Uterus (tissue), 3 donors: ENCODE measurements at regions not wholly inside any gene's neighbourhood (a gene's known extent, or its start where the extent isn't known, plus 50 kb on each side); places are given as distances from the start of the nearest gene placed in this dataset.

ENCODE experiments used
- DNase-seq, 2 donors: peaks; one replicate each; pipeline ENCODE4 v3.0.0-alpha.2; 2019 to 2020
- H3K27ac ChIP-seq, 2 donors: fragments of 200-600 bp; sonication (generic); 1 replicate in 1 of 2; 2 replicates in 1 of 2; pipeline ENCODE4 v1.5.1; 2016 to 2018
- H3K27me3 ChIP-seq, 2 donors: fragments of 200-600 bp; sonication (generic); one replicate each; pipeline ENCODE4 v1.5.1; 2018 to 2019; ENCODE audit warnings: control low read depth in 1 of 2
- H3K36me3 ChIP-seq, 2 donors: fragments of 200-600 bp; sonication (generic); one replicate each; pipeline ENCODE4 v1.5.1; 2019; ENCODE audit warnings: control low read depth in 1 of 2
- H3K4me1 ChIP-seq, 2 donors: fragments of 200-600 bp; sonication (generic); one replicate each; pipeline ENCODE4 v1.5.1; 2018 to 2019; ENCODE audit warnings: control low read depth in 1 of 2
- H3K4me3 ChIP-seq, 2 donors: fragments of 200-600 bp; sonication (generic); 1 replicate in 1 of 2; 2 replicates in 1 of 2; pipeline ENCODE4 v1.5.1; 2018 to 2019; ENCODE audit warnings: mild to moderate bottlenecking in 1 of 2
- H3K9me3 ChIP-seq, 2 donors: fragments of 200-600 bp; sonication (generic); one replicate each; pipeline ENCODE4 v1.5.1; 2019; ENCODE audit warnings: control low read depth in 1 of 2
- CTCF ChIP-seq, 4 experiments: fragments of 200-600 bp in 2 of 4; fragments of 450-650 bp in 2 of 4; sonication (generic) in 2 of 4; IDR thresholded peaks; one replicate each; pipeline ENCODE4 v1.5.1; 2016 to 2019; ENCODE audit warnings: antibody characterized with exemption in 4 of 4, mild to moderate bottlenecking in 2 of 4, moderate library complexity in 1 of 4
- POLR2A ChIP-seq, 2 donors: fragments of 450-650 bp; IDR thresholded peaks; one replicate each; pipeline ENCODE4 v1.6.1; 2016; ENCODE audit warnings: antibody characterized with exemption in 2 of 2, mild to moderate bottlenecking in 1 of 2, moderate library complexity in 1 of 2
- intact Hi-C: fragments of 100-400 bp; cut with DNase I; formaldehyde crosslinking; loops from one replicate; pipeline ENCODE4 v1.15.1; 2023; ENCODE audit warnings: low total_unique reads
- donor health status: DM: yes; HTN: yes; CAD: no.

DNA sequence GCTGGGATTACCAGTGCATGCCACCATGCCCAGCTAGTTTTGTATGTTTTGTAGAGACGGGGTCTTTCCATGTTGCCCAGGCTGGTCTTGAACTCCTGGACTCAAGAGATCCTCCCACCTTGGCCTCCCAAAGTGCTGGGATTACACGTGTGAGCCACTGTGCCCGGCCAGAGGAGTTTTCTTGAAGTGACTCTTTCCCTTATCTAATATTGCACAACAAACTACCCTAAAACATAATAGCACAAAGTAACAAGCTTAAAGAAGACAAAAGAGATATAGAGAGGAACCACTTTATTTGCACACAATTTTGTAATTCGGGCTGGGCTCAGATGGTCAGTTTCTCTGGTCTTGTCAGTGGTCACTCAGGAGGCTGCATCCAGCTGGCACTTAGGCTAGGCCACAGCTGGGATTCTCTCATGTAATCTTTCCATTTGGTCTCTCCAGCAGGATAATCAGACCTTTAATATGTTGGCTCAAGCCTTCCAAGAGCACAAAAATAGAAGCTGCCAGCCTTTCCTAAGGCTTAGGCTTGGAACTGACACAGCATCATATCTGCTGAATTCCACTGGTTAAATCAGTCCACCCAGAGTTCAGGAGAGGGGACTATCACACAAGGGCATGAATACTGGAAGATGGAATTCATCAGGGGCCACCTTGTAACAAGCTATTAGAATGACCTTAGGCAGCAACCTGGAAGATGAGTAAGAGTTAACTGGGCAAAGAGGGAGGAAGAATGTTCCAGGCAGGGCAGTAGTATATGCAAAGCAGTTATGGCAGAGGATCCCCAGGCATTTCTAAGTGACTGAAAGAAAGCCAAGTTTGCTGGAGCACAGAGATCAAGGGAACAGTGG is 56.7 kb upstream of the PNRC1 start:
- DNase-seq, result peak in 1 of 2 donors; percentile 46
- H3K27ac ChIP-seq, result peak overlapping the region; percentile 13 to 20
- intact Hi-C loops, result no loop called here

GRCh38 chr6:89022798-89023197 is 57.8 kb upstream of the PNRC1 start:
- peak overlapping the region; percentile 7 to 64 for H3K27ac ChIP-seq
- no peak overlapping the region for H3K4me3 ChIP-seq
- intact Hi-C loops, result no loop called here
- TF ChIP-seq POLR2A (IDR thresholded peaks at IDR 0.05) (no peak), CTCF (IDR thresholded peaks at IDR 0.05) (no peak)
- H3K4me1 ChIP-seq, result no peaks in the 10 kb centered on the region
- H3K27me3 ChIP-seq, result no peaks in the 10 kb centered on the region
- no peak for DNase-seq
- H3K36me3 ChIP-seq, result no peaks in the 10 kb centered on the region
- no peaks in the 10 kb centered on the region for H3K9me3 ChIP-seq

More for the DNA sequence above, 56.7 kb upstream of the PNRC1 start:
- H3K4me1 ChIP-seq, result no peaks in the 10 kb centered on the region
- no peaks in the 10 kb centered on the region for H3K36me3 ChIP-seq
- H3K27me3 ChIP-seq, result no peaks in the 10 kb centered on the region
- no peaks in the 10 kb centered on the region for H3K9me3 ChIP-seq
- no peak for TF ChIP-seq POLR2A (IDR thresholded peaks at IDR 0.05)
- TF ChIP-seq CTCF (IDR thresholded peaks at IDR 0.05), result no peak
- no peak overlapping the region for H3K4me3 ChIP-seq

- no peak for DNase-seq
- no peak for TF ChIP-seq CTCF (IDR thresholded peaks at IDR 0.05)
- no peak for TF ChIP-seq POLR2A (IDR thresholded peaks at IDR 0.05)
- Histone ChIP-seq H3K4me3 (no peak overlapping the region), H3K27ac (no peak overlapping the region), H3K9me3 (no peaks in the 10 kb centered on the region), H3K27me3 (no peaks in the 10 kb centered on the region), H3K36me3 (no peaks in the 10 kb centered on the region), H3K4me1 (no peaks in the 10 kb centered on the region)
- intact Hi-C loops, result no loop called here
Observed at GRCh38 chr6:89021629-89022028, 58.2 kb upstream of the RNGTT start.

DNA sequence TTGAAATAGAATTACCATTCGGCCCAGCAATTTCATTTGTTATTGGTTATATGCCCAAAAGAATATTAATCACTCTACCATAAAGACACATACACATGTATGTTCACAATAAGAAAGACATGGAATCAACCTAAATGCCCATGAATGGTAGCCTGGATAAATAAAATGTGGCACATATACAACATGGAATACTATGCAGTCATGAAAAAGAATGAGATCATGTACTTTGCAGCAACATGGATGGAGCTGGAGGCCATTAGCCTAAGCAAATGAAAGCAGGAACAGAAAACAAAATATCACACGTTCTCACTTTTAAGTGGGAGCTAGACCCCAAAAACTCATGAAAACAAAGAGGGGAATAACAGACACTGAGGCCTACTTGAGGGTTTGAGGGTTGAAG is 52.6 kb upstream of the RNGTT start:
- H3K4me3 ChIP-seq, result no peak overlapping the region
- no peak for DNase-seq
- no peaks in the 10 kb centered on the region for H3K4me1 ChIP-seq
- H3K27me3 ChIP-seq, result no peaks in the 10 kb centered on the region
- no peaks in the 10 kb centered on the region for H3K9me3 ChIP-seq
- no peak overlapping the region for H3K27ac ChIP-seq
- TF ChIP-seq CTCF (IDR thresholded peaks at IDR 0.05), result no peak
- TF ChIP-seq POLR2A (IDR thresholded peaks at IDR 0.05), result no peak
- intact Hi-C loops, result no loop called here
- no peaks in the 10 kb centered on the region for H3K36me3 ChIP-seq

DNA sequence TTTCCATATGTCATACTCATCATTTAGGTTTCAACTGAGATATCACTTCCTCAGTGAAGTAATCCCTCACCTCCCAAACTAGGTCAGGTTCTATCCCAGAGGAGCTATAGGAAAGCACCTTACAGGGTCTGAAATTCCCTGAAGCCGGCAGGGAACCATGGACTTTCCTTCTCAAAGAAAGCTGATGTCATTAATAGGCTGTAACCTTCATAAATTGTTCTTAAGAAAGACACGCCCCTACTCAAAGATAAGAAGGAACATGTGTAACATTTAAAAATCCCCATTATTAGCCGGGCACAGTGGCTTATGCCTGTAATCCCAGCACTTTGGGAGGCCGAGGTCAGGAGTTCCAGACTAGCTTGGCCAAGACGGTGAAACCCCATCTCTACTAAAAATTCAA is 50.0 kb upstream of the RNGTT start:
- intact Hi-C loops, result no loop called here
- no peak overlapping the region for H3K27ac ChIP-seq
- no peaks in the 10 kb centered on the region for H3K4me1 ChIP-seq
- no peak overlapping the region for H3K4me3 ChIP-seq
- DNase-seq, result no peak
- H3K36me3 ChIP-seq, result no peaks in the 10 kb centered on the region
- H3K9me3 ChIP-seq, result no peaks in the 10 kb centered on the region
- H3K27me3 ChIP-seq, result no peaks in the 10 kb centered on the region
- TF ChIP-seq CTCF (IDR thresholded peaks at IDR 0.05) (no peak), POLR2A (IDR thresholded peaks at IDR 0.05) (no peak)
